Activated naive CD8-positive, alpha-beta T cell (primary cell): ENCODE measurements at regions not wholly inside any gene's neighbourhood (a gene's known extent, or its start where the extent isn't known, plus 50 kb on each side); places are given as distances from the start of the nearest gene placed in this dataset.

Experiments used
- H3K27ac Mint-ChIP-seq: one replicate; pipeline ENCODE4 v1.8.0; 2021; ENCODE audit warnings: mixed read lengths
- H3K27me3 Mint-ChIP-seq: one replicate; pipeline ENCODE4 v1.8.0; 2021; ENCODE audit warnings: mixed read lengths
- H3K36me3 Mint-ChIP-seq: one replicate; pipeline ENCODE4 v1.8.0; 2021; ENCODE audit warnings: mixed read lengths
- H3K4me1 Mint-ChIP-seq: one replicate; pipeline ENCODE4 v1.8.0; 2021; ENCODE audit warnings: low read depth, mixed read lengths
- H3K4me3 Mint-ChIP-seq: one replicate; pipeline ENCODE4 v1.8.0; 2021; ENCODE audit warnings: mild to moderate bottlenecking, mixed read lengths
- H3K9me3 Mint-ChIP-seq: one replicate; pipeline ENCODE4 v1.8.0; 2021; ENCODE audit warnings: low read depth, mixed read lengths

GRCh38 chr6:43970068-43970912 is 157.0 kb downstream of the MRPL14 start:
- Mint-ChIP-seq H3K36me3 (no peaks in the 10 kb centered on the region), H3K27ac (no peak overlapping the region), H3K4me1 (no peaks in the 10 kb centered on the region), H3K9me3 (no peaks in the 10 kb centered on the region), H3K27me3 (peaks cover 2% of the 10 kb centered on the region), H3K4me3 (no peak overlapping the region)

GRCh38 chr6:43969158-43969981 is 157.9 kb downstream of the MRPL14 start:
- Mint-ChIP-seq H3K4me1 (no peaks in the 10 kb centered on the region), H3K27ac (no peak overlapping the region), H3K9me3 (no peaks in the 10 kb centered on the region), H3K27me3 (peaks cover 3% of the 10 kb centered on the region), H3K4me3 (no peak overlapping the region), H3K36me3 (no peaks in the 10 kb centered on the region)

- Mint-ChIP-seq H3K4me3 (no peak overlapping the region), H3K9me3 (no peaks in the 10 kb centered on the region), H3K4me1 (no peaks in the 10 kb centered on the region), H3K36me3 (no peaks in the 10 kb centered on the region), H3K27me3 (peaks cover 3% of the 10 kb centered on the region), H3K27ac (no peak overlapping the region)
These were observed 158.9 kb downstream of the MRPL14 start for GRCh38 chr6:43968110-43968965.

- H3K4me1 Mint-ChIP-seq = no peaks in the 10 kb centered on the region
- no peak overlapping the region for H3K4me3 Mint-ChIP-seq
- no peak overlapping the region for H3K27ac Mint-ChIP-seq
- H3K27me3 Mint-ChIP-seq = peaks cover 3% of the 10 kb centered on the region
- no peaks in the 10 kb centered on the region for H3K9me3 Mint-ChIP-seq
- no peaks in the 10 kb centered on the region for H3K36me3 Mint-ChIP-seq
These were observed 159.5 kb downstream of the MRPL14 start for GRCh38 chr6:43967719-43968091.

GRCh38 chr6:43966853-43967718 is 160.2 kb downstream of the MRPL14 start:
- Mint-ChIP-seq H3K27ac (no peak overlapping the region), H3K27me3 (peaks cover 3% of the 10 kb centered on the region), H3K4me1 (no peaks in the 10 kb centered on the region)

GRCh38 chr6:43966374-43966658 is 160.9 kb downstream of the MRPL14 start:
- H3K36me3 Mint-ChIP-seq = no peaks in the 10 kb centered on the region
- H3K27me3 Mint-ChIP-seq = peaks cover 5% of the 10 kb centered on the region
- H3K4me1 Mint-ChIP-seq = no peaks in the 10 kb centered on the region
- H3K27ac Mint-ChIP-seq = no peak overlapping the region
- H3K4me3 Mint-ChIP-seq = no peak overlapping the region
- H3K9me3 Mint-ChIP-seq = no peaks in the 10 kb centered on the region

More at GRCh38 chr6:43966853-43967718, 160.2 kb downstream of the MRPL14 start:
- Mint-ChIP-seq H3K36me3 (no peaks in the 10 kb centered on the region), H3K4me3 (no peak overlapping the region), H3K9me3 (no peaks in the 10 kb centered on the region)

GRCh38 chr6:43965628-43966373 is 161.5 kb downstream of the MRPL14 start:
- Mint-ChIP-seq H3K4me3 (no peak overlapping the region), H3K27me3 (peaks cover 5% of the 10 kb centered on the region), H3K4me1 (no peaks in the 10 kb centered on the region), H3K36me3 (no peaks in the 10 kb centered on the region), H3K27ac (no peak overlapping the region), H3K9me3 (no peaks in the 10 kb centered on the region)

GRCh38 chr6:43964659-43965570 is 162.3 kb downstream of the MRPL14 start:
- Mint-ChIP-seq H3K27ac (no peak overlapping the region), H3K27me3 (peaks cover 5% of the 10 kb centered on the region), H3K36me3 (no peaks in the 10 kb centered on the region), H3K9me3 (no peaks in the 10 kb centered on the region), H3K4me1 (no peaks in the 10 kb centered on the region), H3K4me3 (no peak overlapping the region)

- H3K36me3 Mint-ChIP-seq = no peaks in the 10 kb centered on the region
- H3K27ac Mint-ChIP-seq = no peak overlapping the region
- no peaks in the 10 kb centered on the region for H3K9me3 Mint-ChIP-seq
- no peaks in the 10 kb centered on the region for H3K4me1 Mint-ChIP-seq
- H3K4me3 Mint-ChIP-seq = no peak overlapping the region
- H3K27me3 Mint-ChIP-seq = peaks cover 6% of the 10 kb centered on the region
These were observed 163.2 kb downstream of the MRPL14 start for GRCh38 chr6:43963877-43964658.

- Mint-ChIP-seq H3K4me3 (no peak overlapping the region), H3K9me3 (no peaks in the 10 kb centered on the region), H3K27ac (no peak overlapping the region), H3K27me3 (peaks cover 8% of the 10 kb centered on the region), H3K4me1 (no peaks in the 10 kb centered on the region), H3K36me3 (no peaks in the 10 kb centered on the region)
These were observed 164.0 kb downstream of the MRPL14 start for GRCh38 chr6:43963203-43963602.

- no peaks in the 10 kb centered on the region for H3K9me3 Mint-ChIP-seq
- H3K4me1 Mint-ChIP-seq = no peaks in the 10 kb centered on the region
- H3K27me3 Mint-ChIP-seq = peaks cover 12% of the 10 kb centered on the region
- H3K27ac Mint-ChIP-seq = no peak overlapping the region
- no peak overlapping the region for H3K4me3 Mint-ChIP-seq
- no peaks in the 10 kb centered on the region for H3K36me3 Mint-ChIP-seq
These were observed 164.8 kb downstream of the MRPL14 start for GRCh38 chr6:43962458-43962857.

- no peak overlapping the region for H3K27ac Mint-ChIP-seq
- H3K9me3 Mint-ChIP-seq = peaks cover 8% of the 10 kb centered on the region
- H3K4me1 Mint-ChIP-seq = no peaks in the 10 kb centered on the region
- peaks cover 3% of the 10 kb centered on the region for H3K36me3 Mint-ChIP-seq
- no peak overlapping the region for H3K4me3 Mint-ChIP-seq
- peaks cover 17% of the 10 kb centered on the region for H3K27me3 Mint-ChIP-seq
These were observed 170.0 kb downstream of the MRPL14 start for GRCh38 chr6:43957273-43957672.
